ENCODE measurements at regions not wholly inside any gene's neighbourhood (a gene's known extent, or its start where the extent isn't known, plus 50 kb on each side); places are given as distances from the start of the nearest gene placed in this dataset.

GRCh38 chr7:156152390-156152789 lies 340.1 kb upstream of the SHH start:
- TF ChIP-seq CTCF (IDR thresholded peaks at IDR 0.05; ENCODE audit: low read depth, low read length, poor library complexity, severe bottlenecking) (no peak), EZH2phosphoT487 (IDR thresholded peaks at IDR 0.05; ENCODE audit: borderline replicate concordance, low read length) (no peak)

Measured in DOHH2 (cell line).